BE2C (cell line): ENCODE measurements at regions not wholly inside any gene's neighbourhood (a gene's known extent, or its start where the extent isn't known, plus 50 kb on each side); places are given as distances from the start of the nearest gene placed in this dataset.

Experiments
- DNase-seq: peaks from one replicate; pipeline ENCODE4 v3.0.0-alpha.2; 2020
- H3K27me3 ChIP-seq: fragments of 250-450 bp; sonication (Bioruptor Pico); 2 replicates; pipeline ENCODE4 v1.5.1; 2020; ENCODE audit warnings: mild to moderate bottlenecking
- H3K36me3 ChIP-seq: fragments of 250-450 bp; sonication (Bioruptor Pico); 2 replicates; pipeline ENCODE4 v1.5.1; 2020; ENCODE audit warnings: mild to moderate bottlenecking
- H3K4me1 ChIP-seq: fragments of 250-450 bp; sonication (Bioruptor Pico); 2 replicates; pipeline ENCODE4 v1.5.1; 2020
- H3K4me3 ChIP-seq: 2 replicates; pipeline ENCODE4 v1.5.1; 2011; ENCODE audit warnings: low read depth, low read length
- H3K9me3 ChIP-seq: fragments of 250-450 bp; sonication (Bioruptor Pico); 2 replicates; pipeline ENCODE4 v1.5.1; 2020
- CTCF ChIP-seq: IDR thresholded peaks from 2 replicates; pipeline ENCODE4 v1.5.1; 2012; ENCODE audit warnings: mild to moderate bottlenecking, low read depth, low read length

DNA sequence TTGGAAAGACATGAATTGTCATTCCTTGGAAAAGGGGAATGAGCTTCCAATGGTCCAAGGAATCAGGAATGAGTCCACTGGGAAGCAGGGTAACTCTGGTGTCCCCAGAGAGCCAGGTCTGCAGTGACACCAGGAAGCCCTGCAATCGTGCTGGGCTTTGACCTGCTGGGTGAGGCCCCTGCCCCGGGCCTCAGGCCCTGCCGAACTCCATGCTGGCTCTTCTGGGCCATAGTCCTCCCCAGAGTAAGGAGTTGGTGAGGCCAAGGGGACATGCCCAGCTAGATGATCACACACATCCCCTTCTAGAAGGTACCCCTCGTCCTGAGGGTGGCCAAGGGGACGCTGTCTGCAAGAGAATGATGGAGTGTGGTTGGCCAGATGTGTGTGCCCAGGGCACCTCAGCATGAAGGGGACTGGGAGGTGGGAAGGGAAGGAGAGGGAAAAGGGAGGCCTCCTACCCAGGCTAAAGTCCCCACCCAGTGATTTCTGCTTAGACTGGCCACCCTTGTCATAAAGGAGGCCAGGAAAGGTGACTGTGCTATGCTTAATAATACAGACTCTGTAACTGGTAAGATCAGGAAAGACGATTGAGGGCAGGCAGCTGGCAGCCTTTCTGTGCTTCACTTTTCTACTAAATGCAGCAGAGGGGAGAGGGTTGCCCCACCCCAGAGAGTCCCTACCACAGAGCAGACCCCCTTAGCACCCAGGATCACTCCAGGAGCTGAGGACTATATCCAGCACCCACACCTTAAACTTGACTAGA, 119.3 kb downstream of the SNX5 start:
- no peaks in the 10 kb centered on the region for H3K4me1 ChIP-seq
- H3K36me3 ChIP-seq, result no peaks in the 10 kb centered on the region
- no peak for DNase-seq
- no peak overlapping the region for H3K4me3 ChIP-seq
- H3K9me3 ChIP-seq, result no peaks in the 10 kb centered on the region
- TF ChIP-seq CTCF, result no peak
- no peaks in the 10 kb centered on the region for H3K27me3 ChIP-seq

GRCh38 chr20:17848249-17849048, 120.1 kb downstream of the SNX5 start:
- no peak for TF ChIP-seq CTCF
- Histone ChIP-seq H3K4me1 (no peaks in the 10 kb centered on the region), H3K36me3 (no peaks in the 10 kb centered on the region), H3K4me3 (no peak overlapping the region), H3K27me3 (no peaks in the 10 kb centered on the region), H3K9me3 (no peaks in the 10 kb centered on the region)
- no peak for DNase-seq

GRCh38 chr20:17845701-17846475, 122.7 kb downstream of the SNX5 start:
- H3K4me1 ChIP-seq, result no peaks in the 10 kb centered on the region
- no peaks in the 10 kb centered on the region for H3K9me3 ChIP-seq
- TF ChIP-seq CTCF, result no peak
- no peak for DNase-seq
- H3K4me3 ChIP-seq, result no peak overlapping the region
- H3K27me3 ChIP-seq, result no peaks in the 10 kb centered on the region
- no peaks in the 10 kb centered on the region for H3K36me3 ChIP-seq

DNA sequence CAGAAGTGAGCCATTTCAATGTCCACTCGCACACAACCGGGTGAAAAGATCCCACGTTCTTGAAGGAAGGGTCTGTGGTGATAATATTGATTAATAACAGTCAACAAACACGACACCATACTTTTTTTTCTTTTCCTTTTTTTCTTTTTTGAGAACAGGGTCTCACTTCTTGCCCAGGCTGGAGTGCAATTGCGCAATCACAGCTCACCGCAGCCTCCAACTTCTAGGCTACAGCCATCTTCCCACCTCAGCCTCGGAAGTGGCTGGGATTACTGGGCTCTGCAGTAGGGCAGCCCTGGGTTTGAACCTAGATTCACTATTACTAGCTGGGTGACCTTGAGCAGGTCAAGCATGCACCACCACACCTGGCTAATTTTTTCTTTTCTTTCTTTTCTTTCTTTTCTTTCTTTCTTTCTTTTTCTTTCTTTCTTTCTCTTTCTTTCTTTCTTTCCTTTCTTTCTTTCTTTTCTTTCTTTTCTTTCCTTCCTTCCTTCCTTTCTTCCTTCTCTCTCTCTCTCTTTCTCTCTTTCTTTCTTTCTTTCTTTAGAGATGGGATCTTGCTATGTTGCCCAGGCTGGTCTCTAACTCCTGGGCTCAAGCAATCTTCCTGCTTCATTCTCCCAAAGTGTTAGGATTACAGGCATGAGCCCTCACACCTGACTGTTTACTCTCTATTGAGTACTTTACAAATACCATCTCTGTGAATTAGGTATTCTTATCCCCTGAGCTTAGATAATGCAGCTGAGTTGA, 123.9 kb downstream of the SNX5 start:
- DNase-seq, result no peak
- no peak for TF ChIP-seq CTCF
- H3K4me1 ChIP-seq, result no peaks in the 10 kb centered on the region

DNA sequence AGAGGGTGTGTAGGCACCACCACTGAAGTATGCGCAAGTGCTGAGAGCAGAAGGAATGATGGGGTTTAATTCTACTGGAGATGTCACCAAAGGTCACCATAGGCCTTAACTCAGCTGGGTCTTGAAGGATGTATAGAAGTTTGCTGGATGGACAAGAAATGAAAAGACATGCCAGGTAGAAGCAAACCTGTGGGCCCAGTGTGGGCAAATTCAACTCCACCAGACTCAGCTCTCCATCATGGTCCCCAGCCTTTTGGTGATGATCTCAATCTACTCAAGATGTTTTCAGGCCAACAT, 124.5 kb downstream of the SNX5 start:
- no peaks in the 10 kb centered on the region; the same call in 1 of the 2 replicates for H3K9me3 ChIP-seq
- no peak for TF ChIP-seq CTCF
- no peak for DNase-seq
- H3K27me3 ChIP-seq, result no peaks in the 10 kb centered on the region
- H3K36me3 ChIP-seq, result no peaks in the 10 kb centered on the region
- no peaks in the 10 kb centered on the region for H3K4me1 ChIP-seq
- no peak overlapping the region for H3K4me3 ChIP-seq

More for the DNA sequence above, 123.9 kb downstream of the SNX5 start:
- no peak overlapping the region for H3K4me3 ChIP-seq
- no peaks in the 10 kb centered on the region for H3K27me3 ChIP-seq
- H3K36me3 ChIP-seq, result no peaks in the 10 kb centered on the region
- no peaks in the 10 kb centered on the region; the same call in 1 of the 2 replicates for H3K9me3 ChIP-seq
